DND-41 (cell line): ENCODE measurements at regions not wholly inside any gene's neighbourhood (a gene's known extent, or its start where the extent isn't known, plus 50 kb on each side); places are given as distances from the start of the nearest gene placed in this dataset.

ENCODE experiments used
- EZH2 ChIP-seq: IDR thresholded peaks from 3 replicates; pipeline ENCODE4 v1.6.1; 2012; ENCODE audit warnings: borderline replicate concordance, low read depth, mild to moderate bottlenecking, moderate library complexity, low read length, inconsistent platforms; ENCODE audit not compliant: severe bottlenecking
- TF ChIP-seq, protein P1 (sequence below): IDR thresholded peaks from 2 replicates; pipeline ENCODE4 v1.5.1; 2012; ENCODE audit warnings: borderline replicate concordance, low read length, moderate library complexity, mild to moderate bottlenecking; ENCODE audit not compliant: poor library complexity, severe bottlenecking; ENCODE audit errors: extremely low read depth

- no peak for TF ChIP-seq EZH2
- TF ChIP-seq, protein P1, sequence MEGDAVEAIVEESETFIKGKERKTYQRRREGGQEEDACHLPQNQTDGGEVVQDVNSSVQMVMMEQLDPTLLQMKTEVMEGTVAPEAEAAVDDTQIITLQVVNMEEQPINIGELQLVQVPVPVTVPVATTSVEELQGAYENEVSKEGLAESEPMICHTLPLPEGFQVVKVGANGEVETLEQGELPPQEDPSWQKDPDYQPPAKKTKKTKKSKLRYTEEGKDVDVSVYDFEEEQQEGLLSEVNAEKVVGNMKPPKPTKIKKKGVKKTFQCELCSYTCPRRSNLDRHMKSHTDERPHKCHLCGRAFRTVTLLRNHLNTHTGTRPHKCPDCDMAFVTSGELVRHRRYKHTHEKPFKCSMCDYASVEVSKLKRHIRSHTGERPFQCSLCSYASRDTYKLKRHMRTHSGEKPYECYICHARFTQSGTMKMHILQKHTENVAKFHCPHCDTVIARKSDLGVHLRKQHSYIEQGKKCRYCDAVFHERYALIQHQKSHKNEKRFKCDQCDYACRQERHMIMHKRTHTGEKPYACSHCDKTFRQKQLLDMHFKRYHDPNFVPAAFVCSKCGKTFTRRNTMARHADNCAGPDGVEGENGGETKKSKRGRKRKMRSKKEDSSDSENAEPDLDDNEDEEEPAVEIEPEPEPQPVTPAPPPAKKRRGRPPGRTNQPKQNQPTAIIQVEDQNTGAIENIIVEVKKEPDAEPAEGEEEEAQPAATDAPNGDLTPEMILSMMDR = no peak
Measured at GRCh38 chr15:55088207-55088606, 108.5 kb downstream of the RSL24D1 start.
